ENCODE measurements at regions not wholly inside any gene's neighbourhood (a gene's known extent, or its start where the extent isn't known, plus 50 kb on each side); places are given as distances from the start of the nearest gene placed in this dataset.

DNA sequence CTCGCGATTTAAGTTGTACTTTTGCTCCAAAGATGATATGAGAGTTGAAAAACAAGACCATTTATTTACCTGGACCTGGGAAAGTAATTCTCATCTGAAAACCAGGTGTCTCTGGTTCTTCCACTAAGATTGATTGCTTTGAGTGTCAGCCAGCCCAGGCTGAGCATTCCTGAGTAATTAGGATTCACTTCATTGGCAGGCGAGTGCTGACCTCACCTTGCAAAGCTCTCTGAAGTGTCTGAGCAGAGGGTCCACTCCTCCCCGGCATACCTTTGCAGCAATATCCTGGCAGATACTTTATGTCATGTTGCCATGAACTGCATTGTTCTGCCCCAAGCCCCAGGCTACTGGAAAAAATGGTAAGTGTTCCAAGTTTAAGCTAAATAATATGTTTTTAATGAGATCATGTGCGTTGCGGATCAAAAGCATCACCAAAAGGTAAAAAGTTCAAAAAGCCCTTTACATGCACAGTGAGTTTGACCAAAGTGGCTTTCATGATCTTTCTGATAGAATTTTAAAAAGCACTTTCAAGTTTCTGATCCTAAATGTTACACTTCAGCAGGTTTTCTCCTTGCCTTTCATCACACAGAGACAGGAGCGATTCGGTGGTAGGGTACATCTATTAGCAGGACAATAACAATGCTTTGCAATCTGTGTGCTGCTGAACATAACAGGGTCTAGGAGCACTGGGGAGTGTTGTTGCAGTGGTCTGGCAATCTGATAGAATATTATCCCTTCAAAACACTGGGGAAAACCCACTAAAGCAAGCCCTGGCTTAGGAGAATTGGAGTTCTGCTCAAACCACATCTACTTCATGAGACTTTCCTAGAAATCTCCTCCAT, 127.8 kb upstream of the EEF1E1 start:
- H3K36me3 ChIP-seq (replicated peaks; ENCODE audit: insufficient read depth, low read length) = no peaks in the 10 kb centered on the region
- H2AFZ ChIP-seq (ENCODE audit: low read length) = no peak overlapping the region
- no peaks in the 10 kb centered on the region for H3K4me1 ChIP-seq (ENCODE audit: low read length)
- no peaks in the 10 kb centered on the region for H3K79me2 ChIP-seq (ENCODE audit: low read length)
- no peaks in the 10 kb centered on the region for H3K27me3 ChIP-seq (replicated peaks; ENCODE audit: insufficient read depth, low read length)
- H3K9me3 ChIP-seq (replicated peaks; ENCODE audit: insufficient read depth, low read length) = no peaks in the 10 kb centered on the region
- H4K20me1 ChIP-seq (ENCODE audit: insufficient read depth, low read length) = no peaks in the 10 kb centered on the region
- DNase-seq = no peak
- no peak overlapping the region for H3K4me3 ChIP-seq (ENCODE audit: low read length)
- H3K27ac ChIP-seq (ENCODE audit: low read length) = no peak overlapping the region
- no peak overlapping the region for H3K4me2 ChIP-seq (ENCODE audit: low read depth, low read length)
- TF ChIP-seq EZH2phosphoT487 (IDR thresholded peaks at IDR 0.05; ENCODE audit: low read length) (no peak), EZH2 (optimal IDR thresholded peaks at IDR 0.05; ENCODE audit: low read depth, low read length) (no peak)
- TF ChIP-seq, protein P1, sequence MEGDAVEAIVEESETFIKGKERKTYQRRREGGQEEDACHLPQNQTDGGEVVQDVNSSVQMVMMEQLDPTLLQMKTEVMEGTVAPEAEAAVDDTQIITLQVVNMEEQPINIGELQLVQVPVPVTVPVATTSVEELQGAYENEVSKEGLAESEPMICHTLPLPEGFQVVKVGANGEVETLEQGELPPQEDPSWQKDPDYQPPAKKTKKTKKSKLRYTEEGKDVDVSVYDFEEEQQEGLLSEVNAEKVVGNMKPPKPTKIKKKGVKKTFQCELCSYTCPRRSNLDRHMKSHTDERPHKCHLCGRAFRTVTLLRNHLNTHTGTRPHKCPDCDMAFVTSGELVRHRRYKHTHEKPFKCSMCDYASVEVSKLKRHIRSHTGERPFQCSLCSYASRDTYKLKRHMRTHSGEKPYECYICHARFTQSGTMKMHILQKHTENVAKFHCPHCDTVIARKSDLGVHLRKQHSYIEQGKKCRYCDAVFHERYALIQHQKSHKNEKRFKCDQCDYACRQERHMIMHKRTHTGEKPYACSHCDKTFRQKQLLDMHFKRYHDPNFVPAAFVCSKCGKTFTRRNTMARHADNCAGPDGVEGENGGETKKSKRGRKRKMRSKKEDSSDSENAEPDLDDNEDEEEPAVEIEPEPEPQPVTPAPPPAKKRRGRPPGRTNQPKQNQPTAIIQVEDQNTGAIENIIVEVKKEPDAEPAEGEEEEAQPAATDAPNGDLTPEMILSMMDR (IDR thresholded peaks at IDR 0.05; ENCODE audit: low read length) = no peak
- H3K9ac ChIP-seq (ENCODE audit: low read length) = no peak overlapping the region
- no peaks in the 10 kb centered on the region for H3K9me2 ChIP-seq (replicated peaks; ENCODE audit: insufficient read depth, low read length)
- no peaks in the 10 kb centered on the region for H3F3A ChIP-seq (ENCODE audit: insufficient read depth, low read length)

DNA sequence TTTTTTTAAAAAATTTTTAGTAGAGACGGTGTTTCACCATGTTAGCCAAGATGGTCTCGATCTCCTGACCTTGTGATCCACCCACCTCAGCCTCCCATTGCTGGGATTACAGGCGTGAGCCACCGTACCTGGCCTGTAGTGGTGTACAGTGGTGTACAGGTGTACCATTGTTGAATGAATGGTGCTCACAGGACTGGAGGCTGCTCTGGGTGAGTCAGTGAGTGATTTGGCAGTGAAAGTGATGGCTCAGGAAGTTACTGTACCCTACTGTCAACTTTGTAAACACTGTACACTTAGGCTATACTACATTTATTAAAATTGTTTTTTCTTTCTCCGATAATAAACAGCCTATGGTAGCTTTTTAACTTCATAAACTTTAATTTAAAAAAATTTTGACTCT, 122.8 kb upstream of the EEF1E1 start:
- no peak overlapping the region for H3K4me3 ChIP-seq (ENCODE audit: low read length)
- no peak overlapping the region for H3K9ac ChIP-seq (ENCODE audit: low read length)
- no peaks in the 10 kb centered on the region for H3F3A ChIP-seq (ENCODE audit: insufficient read depth, low read length)
- H3K4me2 ChIP-seq (ENCODE audit: low read depth, low read length) = no peak overlapping the region
- DNase-seq = no peak
- H3K9me2 ChIP-seq (replicated peaks; ENCODE audit: insufficient read depth, low read length) = no peaks in the 10 kb centered on the region
- no peaks in the 10 kb centered on the region for H3K79me2 ChIP-seq (ENCODE audit: low read length)
- no peaks in the 10 kb centered on the region for H4K20me1 ChIP-seq (ENCODE audit: insufficient read depth, low read length)
- TF ChIP-seq, protein P1 (IDR thresholded peaks at IDR 0.05; ENCODE audit: low read length) = no peak
- TF ChIP-seq EZH2 (optimal IDR thresholded peaks at IDR 0.05; ENCODE audit: low read depth, low read length) (no peak), EZH2phosphoT487 (IDR thresholded peaks at IDR 0.05; ENCODE audit: low read length) (no peak)
- H3K27ac ChIP-seq (ENCODE audit: low read length) = no peak overlapping the region
- H3K27me3 ChIP-seq (replicated peaks; ENCODE audit: insufficient read depth, low read length) = no peaks in the 10 kb centered on the region
- H3K4me1 ChIP-seq (ENCODE audit: low read length) = no peaks in the 10 kb centered on the region
- no peak overlapping the region for H2AFZ ChIP-seq (ENCODE audit: low read length)
- no peaks in the 10 kb centered on the region for H3K9me3 ChIP-seq (replicated peaks; ENCODE audit: insufficient read depth, low read length)
- H3K36me3 ChIP-seq (replicated peaks; ENCODE audit: insufficient read depth, low read length) = no peaks in the 10 kb centered on the region

DNA sequence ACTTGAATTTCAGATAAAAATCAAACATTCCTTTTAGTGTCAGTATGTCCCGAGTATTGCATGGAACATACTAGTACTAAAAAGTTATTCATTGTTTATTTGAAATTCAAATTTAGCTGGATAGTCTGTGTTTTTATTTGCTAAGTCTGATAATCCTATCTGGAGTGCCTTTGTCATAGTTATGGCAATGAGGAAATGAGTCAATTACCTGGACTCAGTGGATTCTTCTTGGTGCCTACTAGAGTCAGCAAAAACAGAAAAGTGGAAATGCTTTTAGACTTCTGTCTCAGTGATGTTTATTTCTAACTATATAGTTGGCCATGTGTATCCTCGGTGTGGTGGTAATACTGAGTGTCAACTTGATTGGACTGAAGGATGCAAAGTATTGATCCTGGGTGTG, 121.3 kb upstream of the EEF1E1 start:
- H3K9me2 ChIP-seq (replicated peaks; ENCODE audit: insufficient read depth, low read length) = no peaks in the 10 kb centered on the region
- no peak overlapping the region for H3K9ac ChIP-seq (ENCODE audit: low read length)
- H3K9me3 ChIP-seq (replicated peaks; ENCODE audit: insufficient read depth, low read length) = no peaks in the 10 kb centered on the region
- no peak overlapping the region for H3K4me3 ChIP-seq (ENCODE audit: low read length)
- no peaks in the 10 kb centered on the region for H3F3A ChIP-seq (ENCODE audit: insufficient read depth, low read length)
- no peak for TF ChIP-seq EZH2 (optimal IDR thresholded peaks at IDR 0.05; ENCODE audit: low read depth, low read length)
- no peak for TF ChIP-seq EZH2phosphoT487 (IDR thresholded peaks at IDR 0.05; ENCODE audit: low read length)
- TF ChIP-seq, protein P1 (IDR thresholded peaks at IDR 0.05; ENCODE audit: low read length) = no peak
- no peaks in the 10 kb centered on the region for H3K79me2 ChIP-seq (ENCODE audit: low read length)
- no peaks in the 10 kb centered on the region for H4K20me1 ChIP-seq (ENCODE audit: insufficient read depth, low read length)
- H3K27ac ChIP-seq (ENCODE audit: low read length) = no peak overlapping the region
- no peaks in the 10 kb centered on the region for H3K27me3 ChIP-seq (replicated peaks; ENCODE audit: insufficient read depth, low read length)
- no peak for DNase-seq
- no peak overlapping the region for H2AFZ ChIP-seq (ENCODE audit: low read length)
- H3K4me2 ChIP-seq (ENCODE audit: low read depth, low read length) = no peak overlapping the region
- no peaks in the 10 kb centered on the region for H3K4me1 ChIP-seq (ENCODE audit: low read length)
- H3K36me3 ChIP-seq (replicated peaks; ENCODE audit: insufficient read depth, low read length) = no peaks in the 10 kb centered on the region
